AG09319 (cell line): ENCODE measurements at regions not wholly inside any gene's neighbourhood (a gene's known extent, or its start where the extent isn't known, plus 50 kb on each side); places are given as distances from the start of the nearest gene placed in this dataset.
"Not testable (repeated sequence)": the region's sequence is repeated elsewhere in the genome, so short reads cannot be mapped to it uniquely, and the experiment has no call there.

Source experiments
- DNase-seq: peaks from one replicate; pipeline ENCODE4 v3.0.0-alpha.2; 2010; ENCODE audit warnings: low read depth; ENCODE audit errors: extremely low read depth
- CTCF ChIP-seq: IDR thresholded peaks from 2 replicates; pipeline ENCODE4 v1.5.1; 2011; ENCODE audit warnings: low read depth, mild to moderate bottlenecking, inconsistent platforms, low read length, moderate library complexity

- TF ChIP-seq CTCF = no peak
- no peak for DNase-seq
These were observed 266.0 kb upstream of the BTG1 start for GRCh38 chr12:92411687-92412086.

DNA sequence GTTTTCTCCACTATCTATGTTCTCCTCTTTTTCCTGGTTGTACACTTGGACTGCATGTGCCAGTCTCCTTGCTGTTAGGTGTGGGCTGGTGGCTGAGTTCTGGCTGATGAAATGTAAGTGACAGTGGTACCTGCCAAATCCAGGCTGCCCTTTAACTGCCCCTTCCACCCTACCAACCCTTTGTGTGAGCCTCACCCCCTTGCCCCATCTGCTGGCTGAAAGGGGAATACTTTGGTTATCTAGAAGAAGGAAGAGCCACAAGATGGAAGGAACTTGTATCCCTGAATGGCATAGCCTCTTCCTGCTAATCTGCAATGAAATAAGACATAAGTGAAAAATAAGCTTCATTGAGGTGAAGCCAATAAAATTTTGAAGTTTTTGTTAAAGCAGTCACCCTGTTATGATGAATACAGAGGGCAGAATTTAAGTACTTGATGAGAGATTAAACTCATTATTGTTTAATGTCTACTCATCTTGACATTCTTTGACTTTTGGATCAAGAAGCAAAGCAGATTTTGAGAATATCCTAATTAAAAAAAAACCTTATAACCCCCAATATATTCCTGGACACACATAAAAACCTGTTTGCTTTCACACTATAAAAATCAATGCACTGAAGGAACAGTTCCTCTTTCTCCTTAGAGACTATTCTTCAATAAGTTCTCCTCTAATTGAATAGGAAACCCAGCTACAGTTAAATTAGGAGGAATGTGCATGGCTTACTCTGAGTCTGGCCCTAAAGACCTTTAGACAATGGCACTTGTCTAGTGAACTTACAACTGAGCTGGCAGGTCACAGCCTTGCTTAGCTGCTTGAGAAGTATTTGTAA is 262.6 kb upstream of the BTG1 start:
- peak; percentile 20 for DNase-seq
- TF ChIP-seq CTCF = peak; percentile 64

DNA sequence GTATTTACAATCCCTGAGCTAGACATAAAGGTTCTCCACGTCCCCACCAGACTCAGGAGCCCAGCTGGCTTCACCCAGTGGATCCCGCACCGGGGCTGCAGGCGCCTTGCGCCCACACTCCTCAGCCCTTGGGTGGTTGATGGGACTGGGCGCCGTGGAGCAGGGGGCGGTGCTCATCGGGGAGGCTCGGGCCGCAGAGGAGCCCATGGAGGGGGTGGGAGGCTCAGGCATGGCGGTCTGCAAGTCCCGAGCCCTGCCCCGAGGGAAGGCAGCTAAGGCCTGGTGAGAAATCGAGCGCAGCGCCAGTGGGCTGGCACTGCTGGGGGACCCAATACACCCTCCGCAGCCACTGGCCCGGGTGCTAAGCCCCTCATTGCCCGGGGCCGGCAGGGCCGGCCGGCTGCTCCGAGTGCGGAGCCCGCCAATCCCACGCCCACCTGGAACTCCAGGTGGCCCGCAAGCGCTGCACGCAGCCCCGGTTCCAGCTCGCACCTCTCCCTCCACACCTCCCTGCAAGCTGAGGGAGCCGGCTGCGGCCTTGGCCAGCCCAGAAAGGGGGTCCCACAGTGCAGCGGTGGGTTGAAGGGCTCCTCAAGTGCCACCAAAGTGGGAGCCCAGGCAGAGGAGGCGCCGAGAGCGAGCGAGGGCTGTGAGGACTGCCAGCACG is 260.9 kb upstream of the BTG1 start:
- not testable (repeated sequence) for DNase-seq

DNA sequence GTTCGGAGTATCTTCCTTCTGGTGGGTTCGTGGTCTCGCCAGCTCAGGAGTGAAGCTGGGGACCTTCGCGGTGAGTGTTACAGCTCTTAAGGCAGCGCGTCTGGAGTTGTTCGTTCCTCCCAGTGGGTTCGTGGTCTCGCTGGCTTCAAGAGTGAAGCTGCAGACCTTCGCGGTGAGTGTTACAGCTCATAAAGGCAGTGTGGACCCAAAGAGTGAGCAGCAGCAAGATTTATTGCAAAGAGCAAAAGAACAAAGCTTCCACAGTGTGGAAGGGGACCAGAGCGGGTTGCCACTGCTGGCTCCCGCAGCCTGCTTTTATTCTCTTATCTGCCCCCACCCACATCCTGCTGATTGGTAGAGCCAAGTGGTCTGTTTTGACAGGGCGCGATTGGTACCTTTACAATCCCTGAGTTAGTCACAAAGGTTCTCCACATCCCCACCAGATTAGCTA is 260.2 kb upstream of the BTG1 start:
- DNase-seq = not testable (repeated sequence)

DNA sequence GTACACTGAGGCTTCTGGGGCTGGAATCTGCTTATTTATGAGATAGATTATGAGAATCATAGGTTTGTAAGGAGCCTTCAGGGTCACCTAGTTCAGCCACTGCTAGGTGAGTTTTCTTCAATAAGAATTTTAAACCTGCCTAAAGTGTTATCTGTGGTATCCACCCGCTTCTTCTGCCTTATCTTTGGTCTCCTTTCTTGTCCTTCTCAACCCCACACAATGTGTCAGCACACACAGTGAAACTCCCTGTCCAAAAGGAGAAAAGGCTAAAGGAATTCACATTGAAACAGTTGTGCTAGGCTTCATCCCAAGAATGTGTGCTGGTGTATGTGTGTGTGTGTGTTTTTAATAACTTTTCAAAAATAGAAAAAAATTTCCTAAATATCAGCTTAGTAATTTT is 259.3 kb upstream of the BTG1 start:
- no peak for DNase-seq

GRCh38 chr12:92404259-92404894 is 258.7 kb upstream of the BTG1 start:
- TF ChIP-seq CTCF = no peak
- no peak for DNase-seq

More for the DNA sequence above, 259.3 kb upstream of the BTG1 start:
- no peak for TF ChIP-seq CTCF

- no peak for TF ChIP-seq CTCF
- no peak for DNase-seq
These were observed 257.8 kb upstream of the BTG1 start for GRCh38 chr12:92403210-92404175.

GRCh38 chr12:92402415-92402814 is 256.8 kb upstream of the BTG1 start:
- no peak for DNase-seq
- no peak for TF ChIP-seq CTCF
